Right lobe of liver (tissue), 6 donors: ENCODE measurements at regions not wholly inside any gene's neighbourhood (a gene's known extent, or its start where the extent isn't known, plus 50 kb on each side); places are given as distances from the start of the nearest gene placed in this dataset.

Experiments used
- ATAC-seq, 4 donors: fragments of 200-7000 bp; cut with Tn5 transposase; one replicate each; pipeline ENCODE4 v1.9.1; 2020; ENCODE audit warnings: mild to moderate bottlenecking in 4 of 4, moderate library complexity in 4 of 4
- DNase-seq, 3 donors: peaks; one replicate each; pipeline ENCODE4 v3.0.0-alpha.2; 2020
- H3K27ac ChIP-seq, 3 donors: fragments of 200-600 bp; one replicate each; pipeline ENCODE4 v1.8.0; 2022
- H3K27me3 ChIP-seq, 2 donors: fragments of 200-600 bp; one replicate each; pipeline ENCODE4 v1.8.0; 2022
- H3K36me3 ChIP-seq, 4 donors: fragments of 200-600 bp; sonication (generic) in 1 of 4; one replicate each; pipeline versions ENCODE4 v1.5.1 to v1.8.0; 2017 to 2022; ENCODE audit warnings: control low read depth in 1 of 4
- H3K4me1 ChIP-seq, 4 donors: fragments of 200-600 bp; sonication (generic) in 1 of 4; one replicate each; pipeline versions ENCODE4 v1.5.1 to v1.8.0; 2017 to 2022; ENCODE audit warnings: control low read depth in 1 of 4
- H3K4me3 ChIP-seq, 3 donors: fragments of 200-600 bp; one replicate each; pipeline ENCODE4 v1.8.0; 2022
- H3K9me3 ChIP-seq, 4 donors: fragments of 200-600 bp; sonication (generic) in 1 of 4; one replicate each; pipeline versions ENCODE4 v1.5.1 to v1.8.0; 2017 to 2022; ENCODE audit warnings: control low read depth in 1 of 4
- CTCF ChIP-seq, 4 donors: fragments of 200-600 bp in 3 of 4; fragments of 450-650 bp in 1 of 4; IDR thresholded peaks; one replicate each; pipeline versions ENCODE4 v1.5.1 to v1.8.0; 2016 to 2022; ENCODE audit warnings: antibody characterized with exemption in 4 of 4, mild to moderate bottlenecking in 2 of 4
- POLR2A ChIP-seq: fragments of 450-650 bp; IDR thresholded peaks from one replicate; pipeline ENCODE4 v1.6.1; 2017; ENCODE audit warnings: antibody characterized with exemption, mild to moderate bottlenecking
- WGBS: methylation state at CpG from one replicate; pipeline ENCODE4 v1.1.6; 2018; ENCODE audit warnings: low coverage, low lambda C conversion rate; ENCODE audit not compliant: insufficient coverage; ENCODE audit errors: missing lambda C conversion rate; 5-methylcytosine and 5-hydroxymethylcytosine counted together
- intact Hi-C, 2 donors: fragments of 100-400 bp; cut with DNase I; formaldehyde crosslinking; loops; one replicate each; pipeline versions ENCODE4 v1.11.2 to v1.14.1; 2022
- donor health status: DM: no; HTN: yes; CAD: no.
- donor health status: DM: no; HTN: no; CAD: no.
- donor health status: DM: no; HTN: no; CAD: no.
- donor health status: DM: no; HTN: yes; CAD: no.
- donor health status: DM: no; HTN: yes; CAD: no.

GRCh38 chr1:50257940-50258685, 149.4 kb downstream of the ELAVL4 start:
- DNase-seq = no peak
- 63% methylated on average over 1 of the region's 2 CpGs for WGBS

GRCh38 chr1:50257029-50257428, 148.3 kb downstream of the ELAVL4 start:
- no peaks in the 10 kb centered on the region for H3K36me3 ChIP-seq
- H3K4me3 ChIP-seq = no peak overlapping the region
- WGBS = 92% methylated on average over 1 of the region's 1 CpG
- no peaks in the 10 kb centered on the region for H3K9me3 ChIP-seq
- H3K27ac ChIP-seq = no peak overlapping the region
- intact Hi-C loops = no loop called here
- ATAC-seq = no peak
- no peaks in the 10 kb centered on the region for H3K4me1 ChIP-seq
- TF ChIP-seq POLR2A = no peak
- DNase-seq = no peak
- no peaks in the 10 kb centered on the region for H3K27me3 ChIP-seq

More at GRCh38 chr1:50257940-50258685, 149.4 kb downstream of the ELAVL4 start:
- Histone ChIP-seq H3K4me1 (no peaks in the 10 kb centered on the region), H3K27me3 (no peaks in the 10 kb centered on the region), H3K4me3 (no peak overlapping the region), H3K36me3 (no peaks in the 10 kb centered on the region), H3K27ac (no peak overlapping the region), H3K9me3 (no peaks in the 10 kb centered on the region)
- intact Hi-C loops = no loop called here
- ATAC-seq = no peak
- no peak for TF ChIP-seq CTCF (IDR thresholded peaks at IDR 0.05)
